ENCODE measurements at regions not wholly inside any gene's neighbourhood (a gene's known extent, or its start where the extent isn't known, plus 50 kb on each side); places are given as distances from the start of the nearest gene placed in this dataset.

DNA sequence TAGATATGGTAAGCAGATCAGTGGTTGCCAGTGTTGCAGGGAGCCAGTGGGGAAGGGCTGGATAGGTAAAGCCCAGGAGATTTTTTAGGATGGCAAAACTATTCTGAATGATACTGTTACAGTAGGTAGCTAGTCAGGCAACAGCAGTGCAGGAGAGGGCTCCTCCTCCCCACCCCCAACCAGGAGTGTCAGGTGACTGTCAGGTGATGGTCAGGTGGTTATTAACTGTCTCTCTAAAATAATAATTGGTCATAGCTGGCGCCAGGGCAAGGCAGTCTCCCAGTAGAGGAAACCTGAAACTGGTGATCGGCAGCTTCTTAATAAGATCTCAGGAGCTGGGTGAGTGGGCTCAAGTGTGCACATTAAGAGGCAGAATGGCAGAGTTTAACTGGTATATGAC is 201.6 kb upstream of the PARD3B start:
- no peaks in the 10 kb centered on the region for H3K9me2 ChIP-seq (ENCODE audit: insufficient read depth)
- no peak for TF ChIP-seq RAD21 (IDR thresholded peaks at IDR 0.05; ENCODE audit: low read depth)
- no peak for TF ChIP-seq POLR2A (IDR thresholded peaks at IDR 0.05; ENCODE audit: borderline replicate concordance, extremely low read depth, insufficient read depth, insufficient read length)
- TF ChIP-seq, protein P1, sequence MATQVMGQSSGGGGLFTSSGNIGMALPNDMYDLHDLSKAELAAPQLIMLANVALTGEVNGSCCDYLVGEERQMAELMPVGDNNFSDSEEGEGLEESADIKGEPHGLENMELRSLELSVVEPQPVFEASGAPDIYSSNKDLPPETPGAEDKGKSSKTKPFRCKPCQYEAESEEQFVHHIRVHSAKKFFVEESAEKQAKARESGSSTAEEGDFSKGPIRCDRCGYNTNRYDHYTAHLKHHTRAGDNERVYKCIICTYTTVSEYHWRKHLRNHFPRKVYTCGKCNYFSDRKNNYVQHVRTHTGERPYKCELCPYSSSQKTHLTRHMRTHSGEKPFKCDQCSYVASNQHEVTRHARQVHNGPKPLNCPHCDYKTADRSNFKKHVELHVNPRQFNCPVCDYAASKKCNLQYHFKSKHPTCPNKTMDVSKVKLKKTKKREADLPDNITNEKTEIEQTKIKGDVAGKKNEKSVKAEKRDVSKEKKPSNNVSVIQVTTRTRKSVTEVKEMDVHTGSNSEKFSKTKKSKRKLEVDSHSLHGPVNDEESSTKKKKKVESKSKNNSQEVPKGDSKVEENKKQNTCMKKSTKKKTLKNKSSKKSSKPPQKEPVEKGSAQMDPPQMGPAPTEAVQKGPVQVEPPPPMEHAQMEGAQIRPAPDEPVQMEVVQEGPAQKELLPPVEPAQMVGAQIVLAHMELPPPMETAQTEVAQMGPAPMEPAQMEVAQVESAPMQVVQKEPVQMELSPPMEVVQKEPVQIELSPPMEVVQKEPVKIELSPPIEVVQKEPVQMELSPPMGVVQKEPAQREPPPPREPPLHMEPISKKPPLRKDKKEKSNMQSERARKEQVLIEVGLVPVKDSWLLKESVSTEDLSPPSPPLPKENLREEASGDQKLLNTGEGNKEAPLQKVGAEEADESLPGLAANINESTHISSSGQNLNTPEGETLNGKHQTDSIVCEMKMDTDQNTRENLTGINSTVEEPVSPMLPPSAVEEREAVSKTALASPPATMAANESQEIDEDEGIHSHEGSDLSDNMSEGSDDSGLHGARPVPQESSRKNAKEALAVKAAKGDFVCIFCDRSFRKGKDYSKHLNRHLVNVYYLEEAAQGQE (IDR thresholded peaks at IDR 0.05; ENCODE audit: low read depth): no peak
- TF ChIP-seq CBX3 (IDR thresholded peaks at IDR 0.05; ENCODE audit: low read depth): no peak
- no peak for TF ChIP-seq JUND (IDR thresholded peaks at IDR 0.05)
- no peak for TF ChIP-seq ZFX (IDR thresholded peaks at IDR 0.05)
- no peak for TF ChIP-seq ELF1 (IDR thresholded peaks at IDR 0.05; ENCODE audit: borderline replicate concordance, low read depth)
- TF ChIP-seq POLR2AphosphoS5 (IDR thresholded peaks at IDR 0.05; ENCODE audit: low read depth, low read length): no peak
- no peak for TF ChIP-seq TCF7L2 (IDR thresholded peaks at IDR 0.05; ENCODE audit: borderline replicate concordance, extremely low read depth, insufficient read depth, insufficient read length)
- no peak overlapping the region for H3K4me3 ChIP-seq (replicated peaks in 1 of 2; ENCODE audit: low read depth in 1 of 2, low read length in 2 of 2)
- H3K27ac ChIP-seq (ENCODE audit: low read depth, low read length): no peak overlapping the region
- no peak overlapping the region for H3K4me2 ChIP-seq (ENCODE audit: low read length)
- no peaks in the 10 kb centered on the region for H3K79me2 ChIP-seq (ENCODE audit: insufficient read depth, low read length)
- DNase-seq (ENCODE audit: low read depth, low spot score) (no peak), ATAC-seq (no peak)
- 0 out of 2 replicates have a peak, but pooled peaks cover 5% of the 10 kb centered on the region for H3K27me3 ChIP-seq (ENCODE audit: insufficient read depth, low read length)
- intact Hi-C loops (cut with micrococcal nuclease): no loop called here
- H3K9ac ChIP-seq (ENCODE audit: low read length): no peak overlapping the region
- peaks cover 0 to 5% of the 10 kb centered on the region in 2 experiments; a peak in 1 of 4 replicates for H3K4me1 ChIP-seq (ENCODE audit: control insufficient read depth in 1 of 2, insufficient read depth in 2 of 2, low read length in 2 of 2)
- CTCF ChIA-PET: no interaction called here
- no TSS peak for BruUV-seq (replicated peaks)
- H3K9me3 ChIP-seq (ENCODE audit: control insufficient read depth in 1 of 2, insufficient read depth in 1 of 2, low read depth in 1 of 2, low read length in 2 of 2): no peaks in the 10 kb centered on the region
- RAD21 ChIA-PET (ENCODE audit: low non-redundant PET in 1 of 2, low total read pairs in 2 of 2, uncharacterized antibody in 2 of 2, unreplicated experiment in 2 of 2): no interaction called here
- H3K36me3 ChIP-seq (ENCODE audit: control insufficient read depth in 1 of 2, insufficient read depth in 2 of 2, low read length in 2 of 2): no peaks in the 10 kb centered on the region
- no peaks in the 10 kb centered on the region for H4K20me1 ChIP-seq (ENCODE audit: insufficient read depth)
- POLR2A ChIA-PET: no interaction called here
- H2AFZ ChIP-seq (ENCODE audit: low read depth, low read length, poor library complexity, severe bottlenecking): no peak overlapping the region
